PC-3 (cell line): ENCODE measurements at regions not wholly inside any gene's neighbourhood (a gene's known extent, or its start where the extent isn't known, plus 50 kb on each side); places are given as distances from the start of the nearest gene placed in this dataset.

ENCODE experiments used
- CTCF ChIP-seq: fragments of 300-600 bp; sonication (generic); conservative IDR thresholded peaks from 2 replicates; pipeline ENCODE4 v1.5.1; 2017; ENCODE audit warnings: antibody characterized with exemption, low read depth, mild to moderate bottlenecking, low read length
- EZH2 ChIP-seq: fragments of 300-600 bp; sonication (generic); IDR thresholded peaks from one replicate; pipeline ENCODE4 v1.6.1; 2017; ENCODE audit warnings: antibody characterized with exemption, mild to moderate bottlenecking, low read length; ENCODE audit not compliant: unreplicated experiment
- EZH2phosphoT487 ChIP-seq: fragments of 300-600 bp; sonication (generic); IDR thresholded peaks from 2 replicates; pipeline ENCODE4 v1.6.1; 2018; ENCODE audit warnings: mild to moderate bottlenecking, antibody characterized with exemption, low read length, borderline replicate concordance

- TF ChIP-seq CTCF (no peak), EZH2 (no peak), EZH2phosphoT487 (no peak)
Observed at GRCh38 chr3:40979962-40980361, 219.3 kb upstream of the CTNNB1 start.
